Ramos (cell line): ENCODE measurements at regions not wholly inside any gene's neighbourhood (a gene's known extent, or its start where the extent isn't known, plus 50 kb on each side); places are given as distances from the start of the nearest gene placed in this dataset.

Source experiments
- in situ Hi-C: fragments of 300-500 bp; cut with MboI; formaldehyde crosslinking; loops from one replicate; pipeline ENCODE4 v1.14.3; 2022; ENCODE audit warnings: low sequenced_read_pairs; ENCODE audit not compliant: unreplicated experiment

GRCh38 chr11:69902337-69902736 is 83.1 kb upstream of the FGF3 start:
- in situ Hi-C loops, result no loop called here

DNA sequence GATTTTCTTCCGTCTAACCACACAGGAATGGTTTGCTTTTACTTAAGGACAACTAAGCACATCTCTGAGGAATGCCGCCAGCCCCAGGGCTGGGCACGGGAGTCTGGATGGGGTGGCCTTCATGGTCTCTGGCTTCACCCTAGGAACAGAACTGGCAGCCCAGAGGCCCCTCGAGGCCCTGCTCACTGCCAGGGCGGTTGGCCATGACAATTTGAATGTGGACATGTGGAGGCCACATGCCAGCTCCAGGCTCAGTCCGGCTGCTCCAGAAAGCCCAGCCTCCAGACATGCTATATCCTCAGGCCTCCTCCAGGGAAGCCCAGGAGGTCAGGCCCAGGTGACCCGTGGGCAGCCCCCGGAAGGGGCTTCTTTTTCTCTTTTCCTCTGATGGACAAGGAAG is 84.0 kb upstream of the FGF3 start:
- in situ Hi-C loops, result no loop called here

DNA sequence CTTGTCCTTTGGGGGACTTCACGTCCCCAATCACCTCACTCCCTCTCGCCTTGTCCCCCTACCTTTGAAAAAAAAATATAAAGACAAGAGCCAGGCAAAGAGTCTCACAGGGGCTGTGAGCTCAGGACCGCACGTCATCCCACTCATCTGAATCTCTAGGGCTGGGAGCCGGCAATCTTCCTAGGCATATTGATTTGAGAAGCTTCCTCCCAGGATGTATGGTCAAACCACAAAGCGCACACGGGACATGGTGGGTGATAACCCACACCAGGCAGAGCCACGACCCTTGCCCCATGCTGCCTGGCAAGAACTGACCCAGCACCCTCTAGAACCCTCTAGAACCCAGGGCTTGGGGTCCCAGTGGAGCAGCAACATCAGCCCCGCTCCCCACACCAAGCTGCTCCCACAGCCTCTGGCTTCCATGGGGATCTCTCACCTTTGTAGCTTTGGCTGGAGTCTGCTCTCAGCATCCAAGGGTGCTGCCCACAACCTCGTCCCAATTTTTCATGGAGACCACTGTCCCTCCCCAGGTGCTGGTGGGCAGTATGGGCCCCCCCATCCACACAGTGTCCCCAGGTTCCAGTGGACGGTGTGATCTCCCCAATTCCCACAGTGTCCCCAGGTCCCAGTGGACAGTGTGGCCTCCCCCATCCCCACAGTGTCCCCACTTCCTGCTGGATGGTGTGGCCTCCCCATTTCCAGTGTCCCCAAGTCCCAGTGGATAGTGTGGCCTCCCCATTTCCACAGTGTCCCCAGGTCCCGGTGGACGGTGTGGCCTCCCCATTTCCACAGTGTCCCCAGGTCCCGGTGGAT is 85.2 kb upstream of the FGF3 start:
- in situ Hi-C loops, result no loop called here

- in situ Hi-C loops, result no loop called here
Observed at GRCh38 chr11:69904974-69905535, 85.8 kb upstream of the FGF3 start.

DNA sequence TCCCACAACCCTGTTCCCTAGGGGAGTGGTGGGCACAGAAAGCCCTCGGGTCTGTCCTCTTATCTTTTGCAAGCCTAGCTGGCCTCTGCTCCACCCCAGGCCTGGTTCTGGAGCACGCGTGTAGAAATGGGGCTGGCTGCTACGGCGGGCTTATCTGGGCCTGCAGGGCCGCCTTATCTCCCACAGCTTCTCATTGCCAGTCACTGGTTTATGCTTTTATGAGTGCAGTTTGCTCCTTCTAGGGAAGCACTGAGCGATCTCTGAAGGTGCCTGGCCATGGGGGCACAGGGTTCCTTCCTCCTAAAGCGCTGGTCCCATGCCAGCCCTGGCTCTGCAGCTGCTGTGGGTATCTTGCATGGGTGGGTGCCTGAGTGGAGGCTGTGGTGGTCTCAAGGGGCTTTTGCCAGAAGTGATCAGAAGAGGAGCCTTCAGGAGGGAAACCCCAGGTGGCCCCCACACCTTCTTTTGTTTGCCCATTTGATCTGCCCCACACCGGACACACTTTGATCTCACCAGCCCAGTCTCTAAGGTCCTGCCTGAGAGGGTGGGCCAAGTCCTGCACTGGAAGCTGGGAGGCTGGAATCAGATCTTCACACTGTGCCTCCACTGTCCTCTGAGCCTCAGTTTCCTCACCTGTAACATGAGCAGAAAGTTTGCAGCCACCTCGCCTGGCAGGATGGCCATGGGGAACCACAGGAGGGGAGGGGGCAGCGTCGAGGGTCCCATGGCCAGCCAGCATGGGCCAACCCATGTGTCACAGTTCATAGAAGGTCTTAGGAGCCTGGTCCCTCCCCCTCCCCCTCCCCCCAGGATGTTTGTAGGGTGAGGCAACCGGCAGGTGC is 86.6 kb upstream of the FGF3 start:
- in situ Hi-C loops, result no loop called here

- in situ Hi-C loops, result no loop called here
Observed at GRCh38 chr11:69906453-69906907, 87.3 kb upstream of the FGF3 start.

DNA sequence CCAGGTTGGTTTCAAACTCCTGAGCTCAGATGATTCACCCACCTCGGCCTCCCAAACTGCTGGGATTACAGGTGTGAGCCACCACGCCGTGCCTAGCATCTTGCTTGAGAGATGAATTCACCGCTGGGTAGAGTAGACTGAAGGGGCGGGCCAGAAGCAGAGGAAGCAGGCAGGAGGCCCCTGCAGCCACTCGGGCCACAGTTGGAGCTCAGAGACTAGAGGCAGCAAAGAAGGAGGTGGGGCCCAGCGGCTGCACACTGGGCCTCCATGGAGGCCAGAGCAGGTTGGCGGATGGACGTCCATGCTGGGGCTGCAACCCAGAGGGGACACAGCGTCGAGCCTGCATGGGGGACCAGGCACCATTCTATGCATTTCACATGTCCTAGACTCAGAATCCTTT is 88.4 kb upstream of the FGF3 start:
- in situ Hi-C loops, result no loop called here

- in situ Hi-C loops, result no loop called here
Observed at GRCh38 chr11:69908511-69909220, 89.5 kb upstream of the FGF3 start.

DNA sequence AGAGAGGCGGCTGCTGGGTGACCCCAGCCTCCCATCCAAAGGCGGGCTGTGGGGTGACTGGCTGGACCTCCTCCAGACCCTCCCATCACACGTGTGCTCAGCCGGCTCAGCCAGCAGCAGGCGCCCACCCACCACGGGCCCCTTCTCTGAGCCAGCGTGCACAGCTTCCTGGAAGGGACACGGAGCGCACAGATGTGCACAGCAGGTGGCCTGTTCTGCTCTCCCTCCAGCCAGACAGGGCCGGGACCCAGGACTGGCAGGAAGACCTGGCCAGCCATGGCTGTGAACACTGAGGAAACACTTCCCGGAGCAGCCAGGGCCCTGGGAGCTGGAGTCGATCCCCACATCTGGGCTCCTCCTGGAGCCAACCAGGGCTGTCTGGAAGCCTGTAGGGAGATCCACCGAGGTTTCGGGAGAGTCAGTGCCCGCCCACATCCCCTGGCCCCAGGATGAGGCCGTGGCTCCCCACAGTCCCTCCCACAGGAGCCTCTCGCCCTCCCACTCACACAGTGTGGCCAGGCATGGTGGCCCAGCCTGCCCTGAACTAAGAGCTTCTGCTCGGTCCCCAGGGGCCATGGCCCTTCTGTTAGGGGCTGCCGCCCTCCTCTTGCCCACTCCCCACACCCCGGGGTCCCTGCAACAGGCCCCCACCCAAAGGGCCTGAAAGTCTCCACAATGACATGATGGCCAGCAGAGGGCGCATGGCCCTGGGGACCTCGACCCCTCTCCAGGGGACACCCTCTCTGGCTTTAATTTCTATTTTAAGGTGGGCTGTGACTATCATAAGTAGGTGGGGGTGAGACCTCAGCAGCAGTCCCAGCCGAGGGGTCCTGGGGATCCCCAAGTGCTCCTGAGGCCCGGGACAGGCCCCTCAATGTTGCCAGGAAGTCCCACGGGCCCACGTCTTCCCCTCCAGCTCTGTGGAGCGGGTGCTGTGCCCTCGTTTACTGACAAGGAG is 90.6 kb upstream of the FGF3 start:
- in situ Hi-C loops, result loop anchor here (5.0 kb wide), 1 partner anchor 287 kb away; no protein-coding TSS in a partner anchor

GRCh38 chr11:69910519-69911309 is 91.5 kb upstream of the FGF3 start:
- in situ Hi-C loops, result loop anchor here (5.0 kb wide), 1 partner anchor 287 kb away; no protein-coding TSS in a partner anchor

DNA sequence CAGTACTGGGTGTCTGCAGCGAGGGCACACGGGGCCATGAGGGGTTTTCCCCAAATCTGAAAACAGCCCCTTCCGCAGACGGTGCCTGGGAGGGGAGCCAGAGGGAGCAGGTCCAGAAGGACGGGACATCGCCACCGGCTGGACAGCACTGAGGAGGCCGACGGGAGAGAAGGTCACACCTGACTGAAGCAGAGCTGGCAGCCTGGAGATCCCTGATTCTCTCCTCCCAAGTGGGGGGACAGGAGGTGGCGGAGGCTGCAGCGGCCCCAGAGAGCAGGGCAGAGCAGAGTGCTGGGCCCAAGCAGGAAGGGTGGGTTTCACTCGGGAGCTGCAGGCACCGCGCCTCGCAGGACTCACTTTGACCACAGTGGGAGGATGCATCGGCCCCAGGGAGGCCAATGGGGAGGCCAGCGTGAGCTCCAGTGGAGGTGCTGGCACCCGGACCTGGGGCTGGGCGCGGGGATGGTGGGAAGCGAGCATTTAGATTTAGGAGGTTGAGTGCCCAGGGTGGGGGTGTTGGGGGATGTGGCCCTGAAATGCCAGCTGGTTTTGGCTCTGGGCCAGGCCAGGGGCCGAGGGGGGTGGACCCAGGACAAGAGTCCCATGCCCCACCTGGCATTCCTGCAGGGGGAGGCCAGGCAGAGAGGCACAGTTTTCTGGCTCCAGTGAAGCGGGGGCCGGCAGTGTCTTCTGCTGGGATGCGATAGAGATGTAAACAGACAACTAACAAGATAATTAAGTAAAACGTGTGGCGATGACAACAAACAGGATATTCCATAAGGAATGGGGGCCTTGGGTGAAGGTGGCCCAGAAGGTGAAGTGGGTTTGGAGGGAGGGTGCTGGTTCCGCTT is 92.3 kb upstream of the FGF3 start:
- in situ Hi-C loops, result loop anchor here (5.0 kb wide), 1 partner anchor 286 kb away; no protein-coding TSS in a partner anchor

GRCh38 chr11:69912161-69912910 is 93.1 kb upstream of the FGF3 start:
- in situ Hi-C loops, result loop anchor here (5.0 kb wide), 1 partner anchor 285 kb away; no protein-coding TSS in a partner anchor

- in situ Hi-C loops, result loop anchor here (5.0 kb wide), 1 partner anchor 284 kb away; no protein-coding TSS in a partner anchor
Observed at GRCh38 chr11:69912911-69913451, 93.8 kb upstream of the FGF3 start.

DNA sequence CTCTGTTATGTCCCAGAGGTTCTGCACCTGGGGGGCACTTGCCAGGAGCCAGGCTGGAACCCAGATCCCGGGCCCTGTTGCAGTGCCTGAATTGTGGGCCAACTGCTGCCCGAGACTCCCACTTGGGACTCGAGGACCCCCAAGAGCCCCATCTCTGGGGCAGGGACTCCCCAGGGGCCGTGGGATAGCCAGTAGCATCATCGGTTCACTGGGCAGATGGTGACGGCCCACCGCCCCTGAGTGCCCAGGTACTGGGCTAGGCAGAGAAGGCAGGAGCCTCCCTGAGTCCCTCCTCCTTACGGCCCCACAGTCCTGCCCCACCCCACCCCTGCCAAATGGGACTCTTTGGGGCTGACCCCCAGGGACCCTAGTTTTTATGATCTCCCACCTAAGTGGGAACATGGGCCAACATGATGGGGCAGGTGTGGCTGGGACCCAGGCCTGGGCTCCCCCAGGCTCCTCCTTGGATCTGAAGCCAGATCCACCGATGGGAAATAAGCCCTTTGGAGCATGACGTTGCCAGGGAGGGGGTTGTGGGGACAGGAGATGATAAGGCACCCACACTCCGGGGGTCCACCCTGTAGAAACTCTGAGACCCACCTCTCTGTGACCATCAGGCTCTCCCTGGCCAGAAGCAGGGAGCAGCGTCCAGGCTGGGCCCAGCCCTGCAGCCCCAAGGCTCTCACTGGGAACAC is 94.5 kb upstream of the FGF3 start:
- in situ Hi-C loops, result loop anchor here (5.0 kb wide), 1 partner anchor 284 kb away; no protein-coding TSS in a partner anchor

- in situ Hi-C loops, result loop anchor here (5.0 kb wide), 1 partner anchor 283 kb away; no protein-coding TSS in a partner anchor
Observed at GRCh38 chr11:69914286-69915150, 95.3 kb upstream of the FGF3 start.
